CD14-positive monocyte (primary cell): ENCODE measurements at regions not wholly inside any gene's neighbourhood (a gene's known extent, or its start where the extent isn't known, plus 50 kb on each side); places are given as distances from the start of the nearest gene placed in this dataset.

Experiments used
- DNase-seq, 3 donors: peaks; one replicate each; pipeline ENCODE4 v3.0.0-alpha.2; 2011 to 2022
- H2AFZ ChIP-seq: 2 replicates; pipeline ENCODE4 v1.6.0; 2012; ENCODE audit warnings: mild to moderate bottlenecking, low read depth, low read length, inconsistent platforms; ENCODE audit not compliant: insufficient read depth, poor library complexity, severe bottlenecking
- H3K27ac ChIP-seq, 2 donors: 1 replicate in 1 of 2; 2 replicates in 1 of 2; pipeline ENCODE4 v1.5.1; 2012 to 2013; ENCODE audit warnings: low read length in 2 of 2, control low read depth in 1 of 2, inconsistent platforms in 1 of 2, low read depth in 1 of 2, mild to moderate bottlenecking in 1 of 2
- H3K27me3 ChIP-seq, 2 donors: one replicate each; pipeline versions ENCODE4 v1.6.0 to v1.6.1; 2011 to 2013; ENCODE audit warnings: low read length in 2 of 2; ENCODE audit not compliant: control insufficient read depth in 2 of 2, insufficient read depth in 2 of 2
- H3K36me3 ChIP-seq, 2 donors: replicated peaks in 1 of 2; 1 replicate in 1 of 2; 2 replicates in 1 of 2; pipeline versions ENCODE4 v1.5.1 to v1.6.1; 2012 to 2013; ENCODE audit warnings: low read length in 2 of 2, control low read depth in 1 of 2, inconsistent platforms in 1 of 2, mild to moderate bottlenecking in 1 of 2; ENCODE audit not compliant: insufficient read depth in 2 of 2, control insufficient read depth in 1 of 2
- H3K4me1 ChIP-seq, 2 donors: 1 replicate in 1 of 2; 2 replicates in 1 of 2; pipeline versions ENCODE4 v1.5.1 to v1.6.1; 2012 to 2013; ENCODE audit warnings: low read length in 2 of 2, control low read depth in 1 of 2, inconsistent platforms in 1 of 2, mild to moderate bottlenecking in 1 of 2, moderate library complexity in 1 of 2; ENCODE audit not compliant: insufficient read depth in 2 of 2, control insufficient read depth in 1 of 2
- H3K4me2 ChIP-seq: replicated peaks from 2 replicates; pipeline ENCODE3; 2012; ENCODE audit warnings: low read length, moderate library complexity, mild to moderate bottlenecking; ENCODE audit not compliant: poor library complexity, severe bottlenecking; ENCODE audit errors: extremely low read depth
- H3K4me3 ChIP-seq, 3 experiments: fragments of 200-600 bp in 1 of 3; sonication (generic) in 1 of 3; replicated peaks in 1 of 3; 1 replicate in 2 of 3; 2 replicates in 1 of 3; pipeline ENCODE4 v1.5.1; 2011 to 2013; ENCODE audit warnings: low read length in 3 of 3, mild to moderate bottlenecking in 3 of 3, control low read depth in 2 of 3, low read depth in 2 of 3, inconsistent platforms in 1 of 3, moderate library complexity in 1 of 3
- H3K79me2 ChIP-seq: 2 replicates; pipeline ENCODE4 v1.6.0; 2012; ENCODE audit warnings: mild to moderate bottlenecking, control low read depth, inconsistent platforms, low read length, moderate library complexity; ENCODE audit not compliant: insufficient read depth
- H3K9ac ChIP-seq: 2 replicates; pipeline ENCODE4 v1.6.0; 2017; ENCODE audit warnings: low read length, mild to moderate bottlenecking; ENCODE audit not compliant: insufficient read depth, poor library complexity, severe bottlenecking
- H3K9me3 ChIP-seq, 2 donors: replicated peaks in 1 of 2; 1 replicate in 1 of 2; 2 replicates in 1 of 2; pipeline versions ENCODE4 v1.5.1 to v1.6.1; 2012 to 2013; ENCODE audit warnings: low read length in 2 of 2, control low read depth in 1 of 2; ENCODE audit not compliant: control insufficient read depth in 1 of 2, insufficient read depth in 1 of 2
- H4K20me1 ChIP-seq: 2 replicates; pipeline ENCODE4 v1.6.0; 2012; ENCODE audit warnings: mild to moderate bottlenecking, low read length, control low read depth, moderate library complexity; ENCODE audit not compliant: insufficient read depth
- H3K27ac Mint-ChIP-seq, 7 donors: one replicate each; pipeline ENCODE4 v1.8.0; 2020; ENCODE audit warnings: mild to moderate bottlenecking in 7 of 7, mixed read lengths in 7 of 7, moderate library complexity in 6 of 7, inconsistent platforms in 2 of 7
- H3K27me3 Mint-ChIP-seq, 3 donors: one replicate each; pipeline ENCODE4 v1.8.0; 2021 to 2022; ENCODE audit warnings: low read depth in 3 of 3, mild to moderate bottlenecking in 3 of 3, mixed read lengths in 3 of 3, moderate library complexity in 3 of 3, inconsistent platforms in 1 of 3
- H3K36me3 Mint-ChIP-seq, 2 donors: one replicate each; pipeline ENCODE4 v1.8.0; 2020; ENCODE audit warnings: mixed read lengths in 2 of 2, inconsistent platforms in 1 of 2, mild to moderate bottlenecking in 1 of 2
- H3K4me1 Mint-ChIP-seq: one replicate; pipeline ENCODE4 v1.8.0; 2020; ENCODE audit warnings: mild to moderate bottlenecking, mixed read lengths
- H3K4me3 Mint-ChIP-seq, 2 donors: one replicate each; pipeline ENCODE4 v1.8.0; 2020; ENCODE audit warnings: mild to moderate bottlenecking in 2 of 2, mixed read lengths in 2 of 2, moderate library complexity in 1 of 2
- H3K9me3 Mint-ChIP-seq, 7 donors: one replicate each; pipeline ENCODE4 v1.8.0; 2020 to 2022; ENCODE audit warnings: mixed read lengths in 7 of 7, mild to moderate bottlenecking in 6 of 7, moderate library complexity in 6 of 7, inconsistent platforms in 2 of 7
- WGBS: methylation state at CpG from one replicate; pipeline ENCODE4 v1.1.5; 2013; ENCODE audit warnings: missing lambda C conversion rate; ENCODE audit not compliant: insufficient coverage; 5-methylcytosine and 5-hydroxymethylcytosine counted together
- intact Hi-C, 2 donors: fragments of 100-400 bp; cut with micrococcal nuclease; formaldehyde crosslinking; loops; one replicate each; pipeline versions ENCODE4 v1.15.0 to v1.15.1; 2023
- TF ChIP-seq, protein P1 (sequence below): fragments of 200-600 bp; IDR thresholded peaks from one replicate; pipeline ENCODE4 v1.8.0; 2022; ENCODE audit warnings: antibody characterized with exemption, mild to moderate bottlenecking

DNA sequence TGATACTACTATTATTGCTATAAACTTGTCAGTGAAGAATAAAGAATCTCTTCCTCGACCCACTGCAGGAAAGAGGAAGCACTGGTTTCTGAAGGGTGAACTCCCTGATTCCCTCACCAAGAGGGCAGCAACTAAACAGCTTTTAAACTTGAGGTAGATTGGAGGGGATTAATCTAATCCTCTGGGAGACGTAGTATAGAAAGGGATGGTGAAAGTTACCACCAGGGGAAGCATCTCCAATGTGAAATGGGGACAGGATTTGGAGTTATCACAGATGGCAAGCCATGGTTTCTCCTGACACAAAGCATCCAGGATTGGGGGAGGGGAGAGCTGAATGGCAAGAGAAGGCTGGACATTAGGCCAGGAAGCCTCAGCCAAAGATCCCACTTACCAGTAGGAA, 62.7 kb upstream of the PTPN13 start:
- Histone ChIP-seq H3K36me3 (no peaks in the 10 kb centered on the region), H3K4me2 (no peak overlapping the region), H3K27me3 (no peaks in the 10 kb centered on the region), H4K20me1 (no peaks in the 10 kb centered on the region), H3K9me3 (no peaks in the 10 kb centered on the region), H3K9ac (no peak overlapping the region), H3K4me1 (no peaks in the 10 kb centered on the region), H3K79me2 (no peaks in the 10 kb centered on the region), H2AFZ (no peak overlapping the region), H3K4me3 (no peak overlapping the region), H3K27ac (no peak overlapping the region)
- no peak for DNase-seq
- Mint-ChIP-seq H3K27ac (no peak overlapping the region), H3K4me3 (no peak overlapping the region), H3K36me3 (no peaks in the 10 kb centered on the region), H3K27me3 (peaks cover 0 to 8% (median 0%) of the 10 kb centered on the region in 3 donors), H3K9me3 (no peaks in the 10 kb centered on the region), H3K4me1 (peaks cover 2% of the 10 kb centered on the region)
- TF ChIP-seq, protein P1, sequence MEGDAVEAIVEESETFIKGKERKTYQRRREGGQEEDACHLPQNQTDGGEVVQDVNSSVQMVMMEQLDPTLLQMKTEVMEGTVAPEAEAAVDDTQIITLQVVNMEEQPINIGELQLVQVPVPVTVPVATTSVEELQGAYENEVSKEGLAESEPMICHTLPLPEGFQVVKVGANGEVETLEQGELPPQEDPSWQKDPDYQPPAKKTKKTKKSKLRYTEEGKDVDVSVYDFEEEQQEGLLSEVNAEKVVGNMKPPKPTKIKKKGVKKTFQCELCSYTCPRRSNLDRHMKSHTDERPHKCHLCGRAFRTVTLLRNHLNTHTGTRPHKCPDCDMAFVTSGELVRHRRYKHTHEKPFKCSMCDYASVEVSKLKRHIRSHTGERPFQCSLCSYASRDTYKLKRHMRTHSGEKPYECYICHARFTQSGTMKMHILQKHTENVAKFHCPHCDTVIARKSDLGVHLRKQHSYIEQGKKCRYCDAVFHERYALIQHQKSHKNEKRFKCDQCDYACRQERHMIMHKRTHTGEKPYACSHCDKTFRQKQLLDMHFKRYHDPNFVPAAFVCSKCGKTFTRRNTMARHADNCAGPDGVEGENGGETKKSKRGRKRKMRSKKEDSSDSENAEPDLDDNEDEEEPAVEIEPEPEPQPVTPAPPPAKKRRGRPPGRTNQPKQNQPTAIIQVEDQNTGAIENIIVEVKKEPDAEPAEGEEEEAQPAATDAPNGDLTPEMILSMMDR: no peak
- WGBS: 83% methylated on average over 1 of the region's 2 CpGs
- intact Hi-C loops: no loop called here

DNA sequence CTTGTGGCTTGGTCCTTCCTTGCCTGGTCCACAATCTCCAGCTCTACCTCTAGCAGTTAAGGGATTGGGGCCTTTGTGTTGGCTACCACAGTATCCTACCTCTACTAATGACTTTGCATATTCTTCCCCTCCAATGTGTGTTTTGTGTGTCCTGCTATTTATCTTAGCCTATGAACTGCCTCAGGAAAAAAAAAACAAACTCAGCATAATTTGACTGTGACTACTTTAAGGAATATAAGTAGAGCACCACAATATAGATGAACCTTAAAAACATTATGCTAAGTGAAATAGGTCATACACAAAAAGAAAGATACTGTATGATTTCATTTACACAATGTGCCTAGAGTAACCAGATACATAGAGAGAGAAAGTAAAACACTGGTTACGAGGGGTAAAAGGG, 61.3 kb upstream of the PTPN13 start:
- Histone ChIP-seq H3K27me3 (no peaks in the 10 kb centered on the region), H3K4me2 (no peak overlapping the region), H3K9me3 (no peaks in the 10 kb centered on the region), H3K27ac (no peak overlapping the region), H4K20me1 (no peaks in the 10 kb centered on the region), H3K9ac (no peak overlapping the region), H3K36me3 (no peaks in the 10 kb centered on the region), H3K4me1 (no peaks in the 10 kb centered on the region), H3K79me2 (no peaks in the 10 kb centered on the region), H3K4me3 (no peak overlapping the region), H2AFZ (no peak overlapping the region)
- Mint-ChIP-seq H3K27ac (no peak overlapping the region), H3K9me3 (no peaks in the 10 kb centered on the region), H3K4me1 (peaks cover 2% of the 10 kb centered on the region), H3K4me3 (no peak overlapping the region), H3K36me3 (no peaks in the 10 kb centered on the region), H3K27me3 (peaks cover 0 to 8% (median 0%) of the 10 kb centered on the region in 3 donors)
- no peak for DNase-seq
- TF ChIP-seq, protein P1: no peak
- intact Hi-C loops: no loop called here
- WGBS: no CpG with 5 or more reads among the region's 1 CpG
